CD4-positive, alpha-beta T cell treated with Interleukin-17A for 4 hours (primary cell): ENCODE measurements at regions not wholly inside any gene's neighbourhood (a gene's known extent, or its start where the extent isn't known, plus 50 kb on each side); places are given as distances from the start of the nearest gene placed in this dataset.
"Not testable (repeated sequence)": the region's sequence is repeated elsewhere in the genome, so short reads cannot be mapped to it uniquely, and the experiment has no call there.

Experiments used
- DNase-seq: peaks from one replicate; pipeline ENCODE4 v3.0.0-alpha.2; 2020; ENCODE audit warnings: mixed read lengths

GRCh38 chr4:160125576-160126287, 1022.9 kb downstream of the RAPGEF2 start:
- DNase-seq, result not testable (repeated sequence)

DNA sequence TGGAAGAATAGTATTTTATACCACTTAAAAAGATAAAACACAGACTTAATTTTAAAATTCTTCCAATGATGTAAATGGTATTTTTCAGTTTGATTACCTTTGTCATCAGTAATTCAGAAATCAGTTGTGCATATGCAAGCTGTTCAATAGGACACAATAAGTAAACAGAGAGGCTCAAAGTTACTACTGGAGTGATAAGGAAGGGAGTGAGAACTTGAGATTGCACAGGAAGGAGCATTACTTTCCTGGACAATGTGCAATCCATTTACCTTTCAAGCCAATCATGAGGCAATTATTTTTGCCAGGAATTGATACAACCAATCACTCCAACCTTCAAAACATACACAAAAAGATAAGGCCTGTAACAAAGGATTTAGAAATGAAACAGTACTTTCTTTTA, 1024.3 kb downstream of the RAPGEF2 start:
- DNase-seq, result no peak

- DNase-seq, result no peak
These were observed 1026.6 kb downstream of the RAPGEF2 start for GRCh38 chr4:160129439-160129838.

DNA sequence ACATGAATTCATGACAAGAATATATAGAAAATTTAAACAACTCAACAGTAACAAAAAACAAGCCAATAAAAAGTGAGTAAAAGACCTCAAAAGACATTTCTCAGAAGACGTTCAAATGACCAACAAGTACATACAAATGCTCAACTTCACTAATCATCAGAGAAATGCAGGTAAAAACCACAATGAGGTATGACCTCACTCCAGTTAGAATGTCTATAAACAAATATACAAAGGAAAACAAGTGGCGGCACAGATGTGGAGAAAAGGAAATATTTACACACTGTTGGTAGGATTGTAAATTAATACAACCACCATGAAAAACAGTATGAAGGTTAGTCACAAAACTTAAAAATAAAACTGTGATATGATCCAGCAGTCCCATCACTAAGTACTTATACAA, 1033.1 kb downstream of the RAPGEF2 start:
- DNase-seq, result no peak

DNA sequence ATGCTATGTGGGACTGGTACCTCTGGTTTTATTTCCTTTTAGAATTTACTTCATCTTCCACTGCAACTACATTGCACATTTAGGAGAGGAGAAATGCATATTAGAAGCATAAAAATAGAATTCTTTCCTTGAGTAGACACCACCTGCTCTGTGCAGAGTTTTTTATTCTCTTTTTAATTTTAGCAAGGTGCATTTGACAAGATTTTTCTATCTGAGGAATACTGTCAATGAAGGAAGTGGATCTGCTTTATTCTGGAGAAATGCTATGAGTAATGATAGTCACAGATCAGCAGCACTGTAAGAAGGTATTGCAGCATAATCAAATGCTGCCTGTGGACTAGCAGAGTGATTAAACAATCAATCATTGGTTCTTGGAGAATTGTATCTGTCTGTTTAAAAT, 1038.3 kb downstream of the RAPGEF2 start:
- no peak for DNase-seq

DNA sequence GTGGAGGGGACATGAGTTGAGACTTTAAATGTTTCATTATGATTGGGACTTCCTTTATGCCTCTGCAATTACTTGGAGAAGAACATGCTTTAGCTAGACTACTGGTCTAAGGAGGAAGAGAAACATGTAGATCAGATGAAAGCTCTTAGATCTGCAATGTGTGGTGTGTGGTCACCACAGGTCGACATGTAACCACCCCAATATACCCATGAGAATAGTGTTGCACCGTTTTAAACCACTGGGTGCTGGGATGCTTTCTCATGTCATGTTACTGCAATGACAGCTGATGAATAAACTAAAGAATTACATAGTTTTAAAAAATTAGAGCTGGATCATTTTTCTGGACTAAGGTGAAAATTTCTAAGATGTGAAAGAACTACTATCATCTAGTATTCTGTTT, 1039.7 kb downstream of the RAPGEF2 start:
- DNase-seq, result no peak

GRCh38 chr4:160143574-160143973, 1040.7 kb downstream of the RAPGEF2 start:
- no peak for DNase-seq

GRCh38 chr4:160159457-160159856, 1056.6 kb downstream of the RAPGEF2 start:
- DNase-seq, result no peak

- no peak for DNase-seq
These were observed 1058.1 kb downstream of the RAPGEF2 start for GRCh38 chr4:160161026-160161425.

GRCh38 chr4:160175064-160175643, 1072.3 kb downstream of the RAPGEF2 start:
- DNase-seq, result no peak

- no peak for DNase-seq
These were observed 1077.3 kb downstream of the RAPGEF2 start for GRCh38 chr4:160180211-160180610.

DNA sequence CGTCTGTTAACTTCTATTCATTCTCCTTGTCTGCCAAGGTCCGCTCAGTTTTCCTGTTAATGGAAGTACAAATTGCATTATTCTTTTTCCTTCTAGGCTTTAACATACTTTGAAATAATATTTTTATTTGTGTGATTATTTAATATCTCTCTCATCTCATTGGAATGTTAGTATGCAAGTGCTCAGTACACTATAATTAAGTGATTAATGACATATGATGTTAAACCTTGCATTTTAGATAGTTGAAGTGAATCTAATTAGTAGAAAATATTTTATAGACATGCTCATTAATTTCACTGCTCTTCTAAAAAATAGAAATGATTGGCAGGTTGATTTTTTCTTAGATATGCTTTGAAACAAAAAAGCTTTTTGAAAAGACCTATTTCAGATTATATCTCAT, 1079.8 kb downstream of the RAPGEF2 start:
- DNase-seq, result no peak

DNA sequence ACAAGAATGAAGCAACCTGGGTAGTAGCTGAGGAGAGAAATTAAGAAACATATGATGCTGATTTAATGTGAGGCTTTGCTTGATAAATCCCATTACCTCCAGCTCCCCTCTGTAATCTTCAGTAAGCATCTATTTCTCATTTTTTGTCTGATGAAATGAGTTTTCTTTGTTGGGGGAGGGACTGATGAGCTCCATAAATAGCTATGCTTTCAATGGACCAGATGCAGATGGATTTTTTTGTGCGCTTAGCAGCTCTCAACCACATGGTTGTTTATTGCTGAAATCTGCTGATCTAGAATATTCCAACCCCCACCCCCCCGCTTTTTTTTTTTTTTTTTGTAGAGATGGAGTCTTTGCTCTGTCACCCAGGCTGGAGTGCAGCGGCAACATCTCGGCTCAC, 1082.0 kb downstream of the RAPGEF2 start:
- DNase-seq, result no peak

DNA sequence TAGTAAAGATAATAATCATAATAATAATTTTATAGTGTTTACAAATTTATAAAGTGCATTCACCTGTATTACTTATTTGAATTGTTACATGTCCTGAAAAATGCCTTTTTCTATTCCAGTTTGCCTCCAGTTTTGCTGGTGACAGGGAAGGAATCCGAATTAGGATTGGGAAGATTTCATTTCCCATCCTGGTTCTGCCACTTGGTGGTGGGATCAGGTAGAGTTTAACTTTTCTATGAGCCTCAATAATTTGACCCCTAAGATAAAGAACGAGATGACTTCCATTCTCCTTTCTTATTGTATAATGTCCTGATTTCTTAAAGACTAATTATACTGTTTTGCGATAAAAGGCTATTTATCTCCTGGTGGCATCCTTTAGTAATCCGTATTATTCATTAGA, 1090.9 kb downstream of the RAPGEF2 start:
- DNase-seq, result no peak

DNA sequence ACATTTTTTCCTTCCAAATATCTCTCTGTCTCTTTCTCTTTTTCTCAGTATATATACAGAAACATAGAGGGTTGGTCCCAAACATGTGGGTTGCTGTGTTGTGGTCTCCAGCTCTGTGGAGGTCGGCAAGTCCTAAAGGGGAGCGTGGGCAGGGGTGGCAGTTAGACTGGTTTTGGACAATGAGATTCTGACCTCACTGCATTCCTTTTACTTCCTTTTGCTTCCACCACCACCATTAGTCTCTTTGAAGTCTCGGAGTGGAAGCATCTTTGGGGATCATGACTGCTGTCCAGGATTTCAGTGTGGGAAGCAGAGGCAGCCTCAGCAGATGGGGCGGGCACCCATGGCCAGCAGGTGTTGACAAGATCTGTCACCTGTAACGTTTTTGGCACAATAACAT, 1091.8 kb downstream of the RAPGEF2 start:
- DNase-seq, result no peak

DNA sequence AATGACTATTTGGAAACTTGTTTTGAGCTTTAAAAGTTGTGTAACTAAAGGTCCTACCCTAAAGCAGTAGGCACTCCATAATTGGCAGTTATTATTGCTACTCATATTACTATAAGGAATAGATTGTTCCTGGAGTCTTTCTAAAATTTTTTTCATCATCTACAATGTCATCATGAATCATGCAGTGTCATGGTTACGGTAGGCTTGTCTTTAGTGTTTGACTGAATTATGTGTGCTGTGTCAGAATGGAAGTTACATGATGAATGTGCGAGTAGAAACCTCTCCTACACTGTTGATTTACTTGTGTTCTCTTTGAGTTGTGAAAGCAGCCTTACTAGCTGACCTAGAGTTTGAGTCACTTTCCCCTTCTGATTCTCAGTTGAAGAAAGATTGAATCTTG, 1099.9 kb downstream of the RAPGEF2 start:
- no peak for DNase-seq

DNA sequence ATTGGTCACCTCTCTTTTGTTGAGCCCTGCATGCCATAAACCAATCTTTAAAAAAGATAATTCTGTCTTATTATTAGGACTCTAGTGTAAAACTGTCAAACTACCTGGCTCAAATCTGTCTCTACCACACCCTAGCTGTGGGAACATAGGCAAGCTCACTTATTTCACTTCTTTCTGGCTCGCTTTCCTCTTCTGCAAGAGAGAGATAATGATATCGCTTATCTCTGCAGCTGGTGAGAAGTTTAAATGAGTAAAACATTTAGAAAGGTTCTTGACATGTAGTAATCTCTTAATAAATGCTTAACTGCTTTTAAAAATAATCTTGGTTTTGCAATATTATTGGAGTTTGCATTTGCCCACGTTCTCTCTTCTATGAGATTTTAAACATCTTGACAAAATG, 1109.2 kb downstream of the RAPGEF2 start:
- no peak for DNase-seq

- DNase-seq, result no peak
These were observed 1110.5 kb downstream of the RAPGEF2 start for GRCh38 chr4:160213366-160213765.

DNA sequence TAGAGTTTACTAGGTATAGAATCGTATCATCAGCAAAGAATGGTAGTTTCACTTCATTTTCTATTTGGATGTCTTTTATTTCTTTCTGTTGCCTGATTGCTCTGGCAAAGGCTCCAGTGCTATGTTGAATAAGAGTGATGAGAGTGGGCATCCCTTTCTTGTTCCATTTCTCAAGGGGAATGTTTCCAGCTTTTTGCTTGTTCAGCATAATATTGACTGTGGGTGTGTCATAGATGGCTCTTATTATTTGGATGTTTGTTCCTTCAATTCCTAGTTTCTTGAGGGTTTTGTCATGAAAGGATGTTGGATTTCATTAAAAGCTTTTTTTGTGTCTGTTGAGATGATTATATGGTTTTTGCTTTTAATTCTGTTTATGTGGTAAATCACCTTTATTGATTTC, 1114.5 kb downstream of the RAPGEF2 start:
- DNase-seq, result no peak

DNA sequence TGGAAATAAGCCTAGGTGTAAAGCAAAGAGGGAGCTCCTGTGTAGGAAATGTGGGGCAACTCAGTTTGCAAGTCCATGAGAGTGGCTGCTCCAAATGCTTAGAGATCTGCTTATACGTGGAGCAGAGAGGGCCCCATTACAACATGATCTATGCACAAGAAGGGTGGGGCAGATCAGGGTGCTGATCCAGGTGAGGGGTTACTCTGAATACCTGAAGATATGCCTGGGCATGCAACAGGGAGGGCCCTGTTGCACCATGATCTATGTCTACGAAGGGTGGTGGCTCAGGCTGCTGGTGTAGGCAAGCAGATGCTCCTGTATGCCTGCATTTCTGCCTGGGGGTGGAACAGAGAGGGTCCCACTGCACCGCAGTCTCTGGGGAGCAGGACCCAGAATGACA, 1121.2 kb downstream of the RAPGEF2 start:
- no peak for DNase-seq

- no peak for DNase-seq
These were observed 1130.3 kb downstream of the RAPGEF2 start for GRCh38 chr4:160233141-160233540.

DNA sequence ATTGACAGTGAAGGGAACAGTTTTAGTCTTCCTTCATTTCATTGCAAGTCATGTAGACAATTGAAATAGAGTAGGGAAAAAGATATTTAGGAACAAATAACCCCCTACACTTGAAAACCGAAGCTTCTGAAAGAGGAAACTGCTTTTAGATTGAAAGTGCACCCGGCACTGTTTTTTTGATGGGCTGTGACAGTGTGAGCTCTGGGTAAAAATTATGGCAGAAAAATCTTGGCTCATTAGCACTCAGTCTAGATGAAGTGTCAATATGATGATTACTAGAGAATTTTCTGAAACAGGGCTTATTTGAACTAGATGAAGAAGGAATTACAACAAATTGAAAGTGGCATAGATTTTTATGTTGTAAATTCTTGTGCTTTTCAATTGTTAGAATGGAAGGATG, 1132.4 kb downstream of the RAPGEF2 start:
- DNase-seq, result no peak

DNA sequence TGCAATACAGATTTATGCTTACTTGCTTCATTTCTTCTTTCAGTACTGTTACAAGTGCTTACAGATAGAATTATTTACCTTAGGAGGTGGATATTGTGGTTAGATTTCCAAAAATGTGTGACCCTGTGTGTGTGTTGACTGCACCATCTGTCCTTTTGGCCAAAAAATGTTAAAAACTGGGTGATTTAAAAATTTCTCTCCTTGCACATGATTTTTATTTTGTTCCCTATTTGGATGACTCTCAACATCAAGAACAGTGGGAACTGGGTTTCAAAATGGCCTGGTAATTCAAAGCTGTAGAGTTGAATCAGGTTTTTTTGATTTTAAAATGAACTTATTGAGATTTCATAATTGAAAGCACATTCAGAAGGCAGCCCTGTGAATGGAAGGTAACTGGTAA, 1132.9 kb downstream of the RAPGEF2 start:
- no peak for DNase-seq

DNA sequence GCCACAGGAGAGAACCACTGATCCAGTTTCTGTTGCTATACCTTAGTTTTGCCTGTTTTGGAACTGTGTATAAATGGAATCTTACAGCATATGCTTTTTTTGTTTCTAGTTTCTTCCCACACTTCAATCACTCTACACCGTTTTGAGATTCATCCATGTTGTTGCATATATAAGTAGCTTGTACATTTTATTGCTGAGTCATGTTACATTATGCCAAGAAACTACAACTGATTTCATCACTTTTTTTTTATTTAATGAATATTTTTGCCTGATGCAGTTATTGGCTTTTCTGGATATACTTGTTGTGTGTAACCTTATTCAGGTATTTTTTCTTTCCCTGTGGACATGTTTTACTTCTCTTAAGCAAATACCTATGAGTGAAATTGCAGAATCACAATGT, 1135.9 kb downstream of the RAPGEF2 start:
- DNase-seq, result no peak

GRCh38 chr4:160247091-160247656, 1144.3 kb downstream of the RAPGEF2 start:
- DNase-seq, result no peak
